GM18508 (cell line): ENCODE measurements at regions not wholly inside any gene's neighbourhood (a gene's known extent, or its start where the extent isn't known, plus 50 kb on each side); places are given as distances from the start of the nearest gene placed in this dataset.
"Not testable (repeated sequence)": the region's sequence is repeated elsewhere in the genome, so short reads cannot be mapped to it uniquely, and the experiment has no call there.

Experiments
- ATAC-seq: cut with Tn5 transposase; IDR thresholded peaks from one replicate; pipeline ENCODE4 v1.9.1; 2021; ENCODE audit warnings: moderate number of reproducible peaks; ENCODE audit not compliant: insufficient read depth, unreplicated experiment

DNA sequence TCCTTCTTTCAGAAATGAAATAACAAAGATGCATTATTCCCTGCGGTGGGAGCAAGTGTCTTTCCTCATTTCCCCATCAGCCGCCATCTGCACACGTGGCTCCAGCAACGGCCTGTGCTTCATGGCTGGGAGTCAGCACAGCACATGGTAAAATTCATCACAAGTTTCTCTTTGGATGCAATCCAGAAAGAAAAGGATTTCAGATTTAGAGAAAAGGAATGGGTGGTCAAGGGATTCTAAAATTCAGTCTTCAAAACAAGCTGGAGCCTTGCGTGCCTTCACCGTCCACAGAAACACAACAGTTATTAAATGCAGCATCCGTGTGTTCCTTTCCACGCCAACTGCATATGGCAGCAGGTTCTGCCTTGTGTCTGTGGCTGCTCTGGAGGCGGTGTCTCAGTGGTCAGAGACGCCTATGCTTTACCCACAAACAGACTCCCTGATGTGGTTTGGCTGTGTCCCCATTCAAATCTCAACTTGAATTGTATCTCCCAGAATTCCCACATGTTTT is 107.6 kb downstream of the THBS2 start:
- ATAC-seq: no peak

DNA sequence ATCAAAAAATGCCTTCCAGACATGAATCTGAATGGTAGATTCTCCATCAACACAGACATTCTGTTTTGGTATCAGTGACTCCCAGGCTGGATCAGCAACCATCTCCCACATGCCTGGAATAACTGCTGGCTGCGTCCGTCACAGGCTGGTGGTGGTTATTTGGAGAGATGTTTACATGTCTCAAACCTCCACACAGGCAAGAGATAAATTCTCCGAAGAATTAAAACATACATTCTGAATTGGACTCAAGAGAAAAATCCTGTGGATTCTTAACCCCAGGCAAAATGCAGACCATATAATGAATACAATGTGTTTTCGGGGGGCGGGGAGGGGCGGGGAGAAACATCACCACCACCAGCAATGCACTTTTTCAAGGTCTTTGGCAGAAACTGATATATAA is 108.2 kb downstream of the THBS2 start:
- ATAC-seq: no peak

DNA sequence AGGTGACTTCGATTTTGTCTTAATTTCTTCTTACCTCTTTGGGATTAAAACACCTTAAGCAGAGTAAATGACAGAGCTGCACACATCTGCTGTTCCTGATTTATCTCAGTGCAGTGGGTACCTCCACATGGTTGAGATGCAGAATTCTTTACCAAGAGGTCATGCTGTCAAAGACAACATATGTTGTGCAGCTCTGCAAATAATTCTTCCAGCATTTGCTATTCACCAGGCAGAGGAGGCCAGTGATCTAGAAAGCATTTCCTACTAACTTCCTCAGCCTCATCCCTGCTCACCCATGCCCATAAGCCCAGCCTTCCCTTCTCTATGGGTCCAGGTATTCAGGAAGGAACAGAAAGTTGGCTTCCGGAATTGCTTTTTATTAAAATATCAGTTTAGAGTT is 109.3 kb downstream of the THBS2 start:
- ATAC-seq: no peak

DNA sequence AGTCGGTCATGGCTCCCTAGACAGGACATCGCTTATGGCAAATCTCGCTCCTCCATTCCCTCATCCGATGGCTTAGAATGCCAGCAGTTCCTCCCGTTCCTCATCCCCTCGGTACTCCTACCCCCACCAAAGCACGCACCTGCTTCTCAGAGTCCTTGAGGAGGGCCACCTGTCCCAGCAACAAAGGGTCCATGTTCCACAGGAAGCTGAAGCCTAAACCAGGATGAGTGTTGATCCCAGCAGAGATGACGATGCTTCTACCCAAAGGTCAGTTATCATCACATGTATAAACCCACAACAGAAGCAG is 111.2 kb downstream of the THBS2 start:
- no peak for ATAC-seq

DNA sequence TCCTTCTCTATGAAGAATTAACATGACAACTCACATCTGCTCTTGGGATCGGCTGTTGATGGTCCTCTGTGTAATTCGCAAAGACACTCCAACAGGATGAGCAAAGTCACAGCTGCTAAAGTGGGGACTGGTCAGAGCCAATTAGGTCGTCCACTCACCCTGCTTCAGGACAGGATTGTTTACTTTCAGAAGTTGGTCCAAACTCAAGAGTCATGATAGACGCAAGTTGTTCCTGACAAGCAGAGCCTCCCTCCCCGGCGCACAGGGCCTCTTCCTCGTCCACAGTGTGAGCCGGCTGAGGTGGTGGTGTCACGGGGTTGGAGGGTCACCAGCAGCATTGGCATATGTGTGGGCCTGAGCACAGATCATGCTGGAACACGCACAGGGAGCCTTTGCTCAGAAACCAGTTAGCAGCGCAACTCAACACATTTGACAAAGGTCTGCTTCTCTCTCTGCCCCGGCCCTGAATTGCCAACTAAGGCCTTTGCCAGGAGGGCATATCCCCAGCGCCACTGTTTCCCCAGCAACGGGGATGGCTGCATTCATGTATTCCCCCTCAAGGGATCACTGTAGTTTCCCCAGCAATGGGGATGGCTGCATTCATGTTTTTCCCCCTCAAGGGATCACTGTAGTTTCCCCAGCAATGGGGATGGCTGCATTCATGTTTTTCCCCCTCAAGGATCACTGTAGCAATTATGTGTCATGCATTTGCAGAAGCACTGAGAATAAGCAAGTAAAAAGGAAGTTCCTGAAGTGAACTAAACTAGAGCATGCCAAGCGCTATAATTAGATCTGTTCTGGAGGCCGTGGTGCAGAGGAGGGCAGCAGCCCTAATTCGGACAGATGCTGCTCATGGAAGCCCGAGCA is 111.7 kb downstream of the THBS2 start:
- ATAC-seq: no peak

DNA sequence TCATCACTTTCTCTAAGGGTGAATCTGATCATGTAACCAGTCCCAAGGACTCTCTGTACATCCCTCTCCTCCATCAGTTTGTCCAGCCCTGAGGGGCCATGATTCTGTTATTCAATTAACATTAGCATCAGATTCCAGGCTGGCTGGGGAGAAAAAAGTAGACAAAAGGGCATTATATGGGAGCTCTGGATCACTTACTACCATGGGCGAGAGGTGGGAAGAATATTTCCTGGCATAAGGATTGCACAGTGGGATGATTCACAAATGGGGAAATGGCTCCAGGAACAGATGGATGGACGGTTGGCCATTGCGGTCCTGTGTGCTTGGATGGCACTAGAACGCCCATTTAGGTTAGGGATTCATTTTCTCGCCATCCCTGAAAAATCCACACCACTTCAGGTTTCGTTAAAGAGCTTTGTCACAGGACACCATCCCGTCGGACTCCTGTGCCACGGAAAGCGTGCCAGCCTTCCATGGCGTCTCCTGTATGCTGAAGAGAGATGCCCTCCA is 112.6 kb downstream of the THBS2 start:
- no peak for ATAC-seq

DNA sequence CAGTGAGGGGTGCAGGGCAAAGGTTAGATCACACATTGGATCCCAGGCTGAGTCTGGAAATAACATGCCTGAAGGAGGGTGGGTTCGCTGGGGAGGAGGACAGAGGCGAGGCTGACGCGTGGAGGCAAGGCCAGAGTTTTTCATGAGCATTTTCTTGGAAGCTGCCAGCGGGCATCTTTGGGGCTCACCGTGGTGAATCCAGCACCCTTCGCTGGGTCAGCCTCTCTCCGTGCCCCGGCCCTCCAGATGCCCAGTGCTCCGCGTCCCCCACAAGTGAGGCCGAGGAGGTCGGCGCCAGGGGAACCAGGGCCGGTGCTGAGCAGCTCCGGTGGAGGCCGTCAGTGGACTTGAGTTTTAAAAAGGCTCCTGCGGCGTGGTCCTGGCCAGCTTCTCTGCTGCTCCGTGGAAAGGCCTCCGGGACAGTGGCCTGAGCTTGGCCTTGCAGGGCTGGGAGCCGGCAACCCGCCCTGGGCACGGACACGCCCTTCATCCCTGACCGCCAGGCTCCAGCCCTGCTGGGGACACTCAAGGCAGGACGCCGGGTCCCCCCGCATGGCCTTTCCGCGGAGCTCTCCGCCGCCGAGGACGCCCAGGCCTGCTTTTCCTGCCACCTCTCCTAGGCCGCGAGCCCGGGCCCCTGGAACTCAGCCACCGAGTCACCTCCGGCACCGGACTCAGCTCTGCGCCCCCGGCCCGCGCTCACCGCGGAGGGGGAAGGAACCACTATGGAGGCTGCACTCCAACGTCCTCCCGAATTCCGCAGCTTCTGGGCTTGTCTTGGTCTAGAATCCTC is 114.3 kb downstream of the THBS2 start:
- no peak for ATAC-seq

DNA sequence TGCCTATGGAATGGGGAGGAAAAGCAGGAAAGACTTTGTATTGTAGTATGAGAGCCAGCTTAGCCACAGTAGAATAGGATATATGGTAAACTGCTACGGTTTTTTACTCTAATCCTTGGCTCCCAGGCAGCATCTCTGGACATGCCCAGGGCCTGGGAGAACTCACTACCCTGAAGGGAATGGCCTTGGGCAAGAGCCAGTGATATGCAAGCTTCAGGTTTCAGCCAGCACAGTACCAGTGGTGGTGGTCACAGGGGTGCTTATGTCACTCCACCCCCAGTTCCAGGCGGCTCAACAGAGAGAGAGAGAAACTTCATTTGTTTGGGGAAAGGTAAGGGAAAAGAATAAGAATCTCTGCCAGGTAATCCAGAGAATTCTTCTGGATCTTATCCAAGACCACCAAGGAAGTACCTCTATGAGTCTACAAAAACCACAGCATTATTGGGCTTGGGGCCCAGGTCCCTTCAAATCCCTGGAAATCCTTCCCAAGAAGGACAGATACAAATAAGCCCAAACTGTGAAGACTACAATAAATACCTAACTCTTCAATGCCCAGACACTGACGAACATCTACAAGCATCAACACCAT is 121.2 kb downstream of the THBS2 start:
- no peak for ATAC-seq

DNA sequence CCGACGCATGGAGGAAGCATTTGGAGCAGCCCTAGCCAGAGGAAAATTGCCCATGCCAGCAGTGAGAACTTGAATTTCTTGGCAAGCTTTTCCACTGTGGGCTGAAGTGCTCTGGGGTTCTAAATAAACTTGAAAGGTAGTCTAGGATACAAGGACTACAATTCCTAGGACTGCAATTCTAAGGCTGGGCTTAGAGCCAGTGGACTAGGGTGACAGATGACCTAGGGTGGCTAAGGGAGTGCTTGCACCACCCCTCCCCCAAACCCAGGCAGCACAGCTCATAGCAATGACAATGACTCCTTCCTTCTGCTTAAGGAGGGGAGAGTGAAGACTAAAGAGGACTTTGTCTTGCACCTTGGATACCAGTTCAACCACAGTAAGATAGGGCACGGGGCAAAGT is 122.3 kb downstream of the THBS2 start:
- ATAC-seq: no peak

DNA sequence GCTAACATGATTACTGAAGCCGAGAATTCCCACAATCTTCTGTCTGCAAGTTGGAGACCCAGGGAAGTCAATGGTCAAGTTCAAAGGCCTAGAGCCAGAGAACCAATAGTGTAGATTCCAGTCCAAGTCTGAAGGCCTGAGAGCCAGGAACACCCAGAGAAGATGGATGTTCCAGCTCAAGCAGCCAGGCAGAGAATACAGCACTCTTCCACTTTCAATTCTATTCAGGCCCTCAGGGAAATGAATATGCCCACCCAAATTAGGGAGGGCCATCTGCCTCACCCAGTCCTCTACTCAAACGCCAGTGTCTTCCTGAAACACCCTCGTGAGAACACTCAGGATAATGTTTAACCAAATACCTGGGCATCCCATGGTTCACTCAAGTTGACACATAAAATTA is 123.5 kb downstream of the THBS2 start:
- no peak for ATAC-seq

DNA sequence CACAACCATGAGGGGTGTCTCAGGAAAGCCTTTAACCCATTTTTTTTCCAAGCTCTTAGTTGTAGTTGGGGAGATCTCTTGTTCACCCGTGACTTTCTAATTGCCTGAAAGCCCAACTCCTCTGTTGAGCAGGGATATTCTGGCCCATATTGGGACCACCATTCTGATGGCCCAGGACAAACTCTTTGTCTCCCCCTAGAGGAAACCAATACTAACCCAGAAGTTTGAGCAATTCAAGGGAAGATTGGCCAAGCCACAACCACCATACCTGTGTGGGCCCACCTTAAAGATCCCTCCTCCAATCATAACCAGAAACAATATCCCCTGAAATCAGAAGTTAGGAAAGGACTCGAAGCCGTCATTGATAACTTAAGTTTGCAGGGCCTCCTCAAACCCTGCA is 132.6 kb downstream of the THBS2 start:
- ATAC-seq: no peak

DNA sequence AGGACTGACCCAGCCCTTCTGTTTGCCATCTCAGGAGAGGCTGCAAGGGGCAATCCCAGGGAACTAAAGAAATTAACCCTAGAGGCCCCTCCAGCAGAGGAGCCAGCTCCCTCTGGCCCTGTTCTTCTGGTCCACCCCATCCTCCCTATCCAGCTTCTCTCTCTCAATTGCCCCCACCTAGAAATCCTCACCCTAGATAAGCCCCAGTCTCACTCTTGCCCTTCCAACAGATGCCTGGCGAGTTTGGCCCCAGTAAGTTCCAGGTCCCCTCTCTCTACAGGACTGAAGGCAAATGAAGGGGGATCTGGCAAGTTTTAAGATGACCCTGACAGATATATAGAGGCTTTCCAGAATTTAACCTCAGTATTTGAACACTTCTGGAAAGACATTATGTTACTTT is 134.0 kb downstream of the THBS2 start:
- ATAC-seq: no peak

DNA sequence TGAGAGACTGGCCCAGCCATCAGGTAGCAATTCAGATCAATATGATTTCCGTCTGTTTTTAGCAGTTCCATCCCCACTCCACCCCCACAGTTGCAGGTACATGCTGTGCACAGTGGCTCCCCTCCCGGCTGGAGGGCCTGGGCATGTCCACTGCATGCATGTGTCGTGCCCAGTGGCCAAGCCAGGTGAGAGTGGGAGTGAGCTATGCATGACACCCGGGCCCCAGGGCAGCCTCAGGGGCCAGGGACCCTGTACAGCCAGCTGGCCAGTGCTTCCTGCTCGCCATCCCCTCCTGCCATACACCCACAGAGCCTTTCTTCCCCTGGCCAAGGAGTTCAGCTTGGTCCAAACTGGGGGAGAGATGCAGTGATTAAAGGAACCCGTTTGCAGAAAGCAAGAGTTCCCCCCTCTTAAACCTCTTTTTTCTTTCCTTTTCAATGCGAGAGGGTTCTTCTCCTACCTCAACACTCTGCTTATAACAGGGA is 135.3 kb downstream of the THBS2 start:
- no peak for ATAC-seq

DNA sequence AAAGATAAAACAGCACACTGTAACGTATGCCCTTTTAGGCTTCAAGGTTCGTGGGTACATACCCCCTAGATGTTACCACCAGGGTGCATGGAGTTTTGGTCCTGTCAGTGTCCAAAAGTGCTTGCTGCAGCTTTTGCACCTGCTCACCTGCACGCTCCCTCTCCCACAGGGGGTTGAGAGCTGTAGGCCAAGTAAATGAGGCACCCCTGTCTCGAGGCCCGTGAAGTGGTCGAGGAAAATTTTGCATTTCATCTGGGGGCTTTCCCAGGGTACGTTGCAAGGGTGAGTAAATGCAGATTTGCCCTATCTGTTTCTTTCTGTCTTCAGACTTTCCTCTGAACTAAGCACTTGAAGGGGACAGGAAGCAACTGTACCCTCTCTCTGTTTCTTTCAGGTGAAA is 136.0 kb downstream of the THBS2 start:
- no peak for ATAC-seq

DNA sequence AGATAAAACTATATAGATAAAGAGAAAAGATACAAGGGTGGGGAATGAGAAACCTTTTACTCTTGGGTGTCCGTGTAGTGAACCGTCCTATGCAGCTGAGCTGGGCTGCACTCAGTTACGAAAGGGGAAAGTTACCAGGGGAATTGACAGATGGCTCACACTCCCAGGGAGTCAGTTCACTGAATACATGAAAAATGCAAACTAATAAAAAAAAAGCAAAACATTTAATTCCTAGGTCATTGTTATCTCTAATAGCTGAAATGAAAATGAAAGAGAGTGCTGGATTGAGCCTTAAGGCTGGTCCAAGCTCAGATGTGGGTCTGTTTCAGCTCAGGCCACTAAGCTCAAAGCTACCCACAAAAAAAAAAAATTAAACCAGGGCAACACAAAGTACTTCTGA is 138.0 kb downstream of the THBS2 start:
- no peak for ATAC-seq

DNA sequence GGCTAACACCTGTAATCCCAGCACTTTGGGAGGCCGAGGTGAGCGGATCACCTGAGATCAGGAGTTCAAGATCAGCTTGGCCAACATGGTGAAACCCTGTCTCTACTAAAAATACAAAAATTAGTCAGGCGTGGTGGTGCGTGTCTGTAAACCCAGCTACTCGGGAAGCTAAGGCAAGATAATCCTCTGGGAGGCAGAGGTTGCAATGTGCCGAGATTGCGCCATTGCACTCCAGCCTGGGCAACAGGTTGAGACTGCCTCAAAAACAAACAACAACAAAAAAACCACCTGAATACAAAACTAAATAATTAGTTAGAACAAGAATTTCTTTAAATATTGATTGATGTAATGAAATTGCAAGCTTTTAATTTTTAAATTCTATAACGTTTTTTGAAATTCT is 139.0 kb downstream of the THBS2 start:
- not testable (repeated sequence) for ATAC-seq

DNA sequence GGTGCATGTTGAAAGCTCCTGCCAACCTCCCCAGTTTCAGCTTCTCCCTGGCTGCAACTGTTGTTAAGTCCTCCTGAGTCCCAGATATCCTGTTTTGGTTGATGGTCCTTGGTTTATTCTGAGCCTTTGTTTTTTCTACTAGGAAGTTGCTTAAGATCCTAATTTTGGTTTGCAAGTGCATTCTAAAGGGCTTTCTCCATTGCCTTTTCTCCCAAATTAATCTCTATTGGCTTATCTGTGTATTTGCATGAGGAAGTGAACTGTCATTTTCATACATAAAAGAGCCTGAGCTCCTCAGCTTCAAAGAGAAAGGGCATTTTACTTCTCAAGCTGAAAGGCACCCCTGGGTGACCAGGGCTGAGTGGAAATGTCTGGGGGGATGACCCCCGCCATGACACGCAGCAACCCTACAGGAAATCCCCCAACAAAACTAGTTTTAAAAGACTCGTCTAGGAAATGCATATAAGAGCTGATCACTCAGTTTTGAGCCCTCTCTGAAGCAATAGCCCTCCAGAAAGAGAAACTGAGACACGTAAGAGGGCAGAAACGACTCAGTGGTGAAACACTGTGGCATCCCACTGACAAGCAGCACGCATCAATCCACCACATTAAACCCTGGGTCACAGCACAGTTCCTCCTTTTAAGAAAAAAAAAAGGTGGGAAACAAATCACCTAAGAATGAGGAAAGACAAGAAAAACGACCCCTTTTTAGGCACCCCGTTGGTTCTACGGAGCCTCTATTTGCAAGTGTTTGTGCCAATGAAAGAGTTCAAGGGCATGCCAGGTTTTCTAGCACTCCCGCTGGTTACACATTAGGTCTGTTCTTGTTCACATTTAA is 140.9 kb downstream of the THBS2 start:
- no peak for ATAC-seq

DNA sequence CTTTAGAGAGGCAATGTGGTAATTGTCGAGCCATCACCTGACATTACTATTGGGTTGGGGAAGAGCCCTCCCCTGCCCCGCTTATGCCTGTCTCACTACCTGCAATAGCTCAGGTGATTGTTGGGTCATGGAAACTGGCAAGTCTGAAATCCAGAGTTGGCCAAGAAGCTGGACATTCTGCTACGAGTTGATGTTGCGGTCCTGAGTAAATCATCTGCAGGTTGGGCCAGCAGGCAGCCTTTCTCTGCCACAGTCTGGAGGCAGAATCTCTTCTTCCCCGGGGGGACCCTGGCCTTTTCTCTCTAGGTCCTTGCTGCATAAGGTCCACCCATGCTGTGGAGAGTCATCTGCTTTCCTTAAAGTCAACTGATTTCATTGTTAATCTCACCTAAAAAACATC is 142.4 kb downstream of the THBS2 start:
- ATAC-seq: no peak

DNA sequence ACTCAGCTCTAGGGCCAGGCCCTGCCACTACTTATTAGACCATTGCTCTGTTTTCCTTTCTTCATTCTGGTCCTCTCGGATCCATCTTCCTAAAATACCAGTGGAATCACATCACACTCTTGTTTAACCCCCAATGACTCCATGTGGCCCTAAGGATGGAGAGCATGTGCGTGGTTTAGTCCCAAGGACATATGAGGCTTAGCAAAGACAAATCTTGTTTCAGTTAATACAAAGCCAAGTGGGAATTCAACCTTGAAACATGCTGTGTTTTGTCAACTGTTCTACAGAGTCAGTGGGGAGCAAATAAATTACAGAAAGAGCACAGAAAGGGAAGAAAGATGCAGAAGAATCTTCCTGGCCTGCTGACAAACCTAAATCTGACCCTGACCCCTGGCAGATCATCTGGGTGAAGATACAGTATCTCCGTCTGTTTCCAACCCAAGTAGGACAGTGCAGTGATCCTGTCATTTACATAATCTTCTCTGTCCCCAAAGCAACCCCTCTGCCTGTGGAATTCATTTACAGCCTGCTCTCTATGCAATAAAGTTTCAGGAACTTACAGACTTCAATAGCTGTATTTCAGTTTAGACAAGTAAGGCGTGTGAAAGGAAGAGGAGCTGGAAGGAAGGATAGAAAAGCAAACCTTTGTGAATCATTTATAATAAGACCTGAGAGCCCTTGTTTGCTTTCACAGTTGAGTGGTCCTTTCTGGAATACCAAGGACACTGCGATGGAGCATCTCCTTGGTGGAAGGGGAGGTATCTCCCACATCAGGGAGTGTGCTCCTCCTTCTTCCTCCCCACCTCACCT is 144.0 kb downstream of the THBS2 start:
- no peak for ATAC-seq
